ENCODE measurements at regions not wholly inside any gene's neighbourhood (a gene's known extent, or its start where the extent isn't known, plus 50 kb on each side); places are given as distances from the start of the nearest gene placed in this dataset.

GRCh38 chr3:153731071-153731470, 390.1 kb upstream of the ARHGEF26 start:
- no peak overlapping the region for H3K4me3 ChIP-seq (ENCODE audit: low read depth, low read length)
- ChIA-PET POLR2A (no interaction called here), CTCF (no interaction called here)
- H3K27ac ChIP-seq (ENCODE audit: extremely low read depth, low read depth, low read length) = no peak overlapping the region
- H3K4me1 ChIP-seq (ENCODE audit: control insufficient read depth, insufficient read depth, low read length) = no peaks in the 10 kb centered on the region; the same call in 1 of the 2 replicates
- H3K9me3 ChIP-seq (ENCODE audit: control insufficient read depth, insufficient read depth, low read depth, low read length) = no peaks in the 10 kb centered on the region
- TF ChIP-seq OSR2 (tag by site-specific recombination; IDR thresholded peaks at IDR 0.05) (peak; percentile 81; the same call in 1 of the 2 replicates), ZNF280C (tag by site-specific recombination; IDR thresholded peaks at IDR 0.05) (no peak), TCF7L2 (IDR thresholded peaks at IDR 0.05; ENCODE audit: borderline replicate concordance, low read depth, low read length) (0 out of 2 replicates have a peak, but pooled peaks have one; percentile 20)
- H3K36me3 ChIP-seq (ENCODE audit: control insufficient read depth in 2 of 2, insufficient read depth in 1 of 2, low read length in 2 of 2) = no peaks in the 10 kb centered on the region

GRCh38 chr3:153734777-153735551, 386.2 kb upstream of the ARHGEF26 start:
- ChIA-PET POLR2A (no interaction called here), CTCF (no interaction called here)
- Histone ChIP-seq H3K27ac (ENCODE audit: extremely low read depth, low read depth, low read length) (no peak overlapping the region), H3K36me3 (ENCODE audit: control insufficient read depth in 2 of 2, insufficient read depth in 1 of 2, low read length in 2 of 2) (no peaks in the 10 kb centered on the region), H3K9me3 (ENCODE audit: control insufficient read depth, insufficient read depth, low read depth, low read length) (no peaks in the 10 kb centered on the region), H3K4me3 (ENCODE audit: low read depth, low read length) (no peak overlapping the region), H3K4me1 (ENCODE audit: control insufficient read depth, insufficient read depth, low read length) (no peaks in the 10 kb centered on the region; the same call in 1 of the 2 replicates)
- no peak for TF ChIP-seq ZNF148 (tag by site-specific recombination; IDR thresholded peaks at IDR 0.05; ENCODE audit: borderline replicate concordance)
- no peak for TF ChIP-seq ZNF558 (tag by site-specific recombination; IDR thresholded peaks at IDR 0.05)

- no peaks in the 10 kb centered on the region for H3K9me3 ChIP-seq (ENCODE audit: control insufficient read depth, insufficient read depth, low read depth, low read length)
- no peaks in the 10 kb centered on the region for H3K36me3 ChIP-seq (ENCODE audit: control insufficient read depth in 2 of 2, insufficient read depth in 1 of 2, low read length in 2 of 2)
- ChIA-PET POLR2A (no interaction called here), CTCF (no interaction called here)
- H3K4me1 ChIP-seq (ENCODE audit: control insufficient read depth, insufficient read depth, low read length) = no peaks in the 10 kb centered on the region
- H3K27ac ChIP-seq (ENCODE audit: extremely low read depth, low read depth, low read length) = no peak overlapping the region
- no peak overlapping the region for H3K4me3 ChIP-seq (ENCODE audit: low read depth, low read length)
- TF ChIP-seq SP3 (tag by site-specific recombination; IDR thresholded peaks at IDR 0.05) = no peak
- no peak for TF ChIP-seq PRDM10 (tag by site-specific recombination; IDR thresholded peaks at IDR 0.05)
- TF ChIP-seq ZNF529 (tag by site-specific recombination; IDR thresholded peaks at IDR 0.05; ENCODE audit: insufficient replicate concordance) = no peak
- TF ChIP-seq ZNF521 (tag by site-specific recombination; IDR thresholded peaks at IDR 0.05) = no peak
- no peak for TF ChIP-seq ZNF596 (tag by site-specific recombination; IDR thresholded peaks at IDR 0.05)
- TF ChIP-seq ZNF664 (tag by site-specific recombination; IDR thresholded peaks at IDR 0.05) = no peak
- TF ChIP-seq GLI2 (tag by site-specific recombination; IDR thresholded peaks at IDR 0.05; ENCODE audit: borderline replicate concordance, low read depth) = no peak
- no peak for TF ChIP-seq ZBTB21 (tag by site-specific recombination; IDR thresholded peaks at IDR 0.05)
- no peak for TF ChIP-seq ZNF324 (tag by site-specific recombination; IDR thresholded peaks at IDR 0.05)
- TF ChIP-seq ZNF311 (tag by site-specific recombination; IDR thresholded peaks at IDR 0.05; ENCODE audit: borderline replicate concordance) = no peak
- no peak for TF ChIP-seq ZNF843 (tag by site-specific recombination; IDR thresholded peaks at IDR 0.05)
- no peak for TF ChIP-seq ZNF16 (tag by site-specific recombination; IDR thresholded peaks at IDR 0.05; ENCODE audit: low read depth)
- TF ChIP-seq TCF7L2 (IDR thresholded peaks at IDR 0.05; ENCODE audit: borderline replicate concordance, low read depth, low read length) = no peak
- TF ChIP-seq ZNF76 (tag by site-specific recombination; IDR thresholded peaks at IDR 0.05; ENCODE audit: borderline replicate concordance, low read depth) = no peak
- no peak for TF ChIP-seq ZNF169 (tag by site-specific recombination; IDR thresholded peaks at IDR 0.05)
- TF ChIP-seq SALL2 (tag by site-specific recombination; IDR thresholded peaks at IDR 0.05; ENCODE audit: borderline replicate concordance) = no peak
- no peak for TF ChIP-seq ZNF639 (tag by site-specific recombination; IDR thresholded peaks at IDR 0.05)
These were observed 381.1 kb upstream of the ARHGEF26 start for GRCh38 chr3:153740109-153740508.

Data from HEK293 (cell line).